NCI-H774 (cell line): ENCODE measurements at regions not wholly inside any gene's neighbourhood (a gene's known extent, or its start where the extent isn't known, plus 50 kb on each side); places are given as distances from the start of the nearest gene placed in this dataset.
"Not testable (repeated sequence)": the region's sequence is repeated elsewhere in the genome, so short reads cannot be mapped to it uniquely, and the experiment has no call there.

Source experiments
- DNase-seq: peaks from one replicate; lab custom pipeline; 2025; lab: John Stamatoyannopoulos, UW

- not testable (repeated sequence) for DNase-seq
These were observed 555.1 kb upstream of the CDH10 start for GRCh38 chr5:25199902-25200301.

- DNase-seq = no peak
These were observed 545.8 kb upstream of the CDH10 start for GRCh38 chr5:25190521-25191000.

GRCh38 chr5:25181249-25181648 lies 536.5 kb upstream of the CDH10 start:
- DNase-seq = no peak

- DNase-seq = not testable (repeated sequence)
These were observed 517.8 kb upstream of the CDH10 start for GRCh38 chr5:25162616-25163015.

GRCh38 chr5:25160891-25161290 lies 516.1 kb upstream of the CDH10 start:
- no peak for DNase-seq

- DNase-seq = no peak
These were observed 506.0 kb upstream of the CDH10 start for GRCh38 chr5:25150819-25151218.

GRCh38 chr5:25128606-25129005 lies 483.8 kb upstream of the CDH10 start:
- no peak for DNase-seq

- no peak for DNase-seq
These were observed 474.9 kb upstream of the CDH10 start for GRCh38 chr5:25119650-25120049.

GRCh38 chr5:25107853-25108252 lies 463.1 kb upstream of the CDH10 start:
- DNase-seq = no peak

- no peak for DNase-seq
These were observed 454.8 kb upstream of the CDH10 start for GRCh38 chr5:25099538-25099937.

- no peak for DNase-seq
These were observed 450.5 kb upstream of the CDH10 start for GRCh38 chr5:25095261-25095660.

- no peak for DNase-seq
These were observed 449.4 kb upstream of the CDH10 start for GRCh38 chr5:25094219-25094618.

- DNase-seq = no peak
These were observed 447.1 kb upstream of the CDH10 start for GRCh38 chr5:25091921-25092320.

GRCh38 chr5:25090854-25091253 lies 446.1 kb upstream of the CDH10 start:
- no peak for DNase-seq

- DNase-seq = no peak
These were observed 445.5 kb upstream of the CDH10 start for GRCh38 chr5:25090275-25090674.

- not testable (repeated sequence) for DNase-seq
These were observed 443.9 kb upstream of the CDH10 start for GRCh38 chr5:25088689-25089088.

- not testable (repeated sequence) for DNase-seq
These were observed 438.5 kb upstream of the CDH10 start for GRCh38 chr5:25083261-25083660.

- no peak for DNase-seq
These were observed 421.5 kb upstream of the CDH10 start for GRCh38 chr5:25066239-25066638.

- DNase-seq = no peak
These were observed 419.5 kb upstream of the CDH10 start for GRCh38 chr5:25064306-25064705.

GRCh38 chr5:25060575-25060974 lies 415.8 kb upstream of the CDH10 start:
- no peak for DNase-seq

GRCh38 chr5:25056836-25057235 lies 412.1 kb upstream of the CDH10 start:
- DNase-seq = no peak

GRCh38 chr5:25033658-25034057 lies 388.9 kb upstream of the CDH10 start:
- DNase-seq = no peak

- DNase-seq = no peak
These were observed 384.2 kb upstream of the CDH10 start for GRCh38 chr5:25029004-25029403.

- DNase-seq = no peak
These were observed 382.7 kb upstream of the CDH10 start for GRCh38 chr5:25027526-25027925.

- DNase-seq = no peak
These were observed 382.3 kb upstream of the CDH10 start for GRCh38 chr5:25027061-25027460.
